HG03571 (cell line): ENCODE measurements at regions not wholly inside any gene's neighbourhood (a gene's known extent, or its start where the extent isn't known, plus 50 kb on each side); places are given as distances from the start of the nearest gene placed in this dataset.
"Not testable (repeated sequence)": the region's sequence is repeated elsewhere in the genome, so short reads cannot be mapped to it uniquely, and the experiment has no call there.

ENCODE experiments used
- ATAC-seq: cut with Tn5 transposase; IDR thresholded peaks from one replicate; pipeline ENCODE4 v1.9.1; 2021; ENCODE audit not compliant: unreplicated experiment

GRCh38 chr6:121748850-121749249, 313.4 kb downstream of the GJA1 start:
- no peak for ATAC-seq

- ATAC-seq = no peak
These were observed 320.0 kb downstream of the GJA1 start for GRCh38 chr6:121755485-121755884.

GRCh38 chr6:121756666-121757065, 321.2 kb downstream of the GJA1 start:
- ATAC-seq = no peak

- ATAC-seq = no peak
These were observed 323.9 kb downstream of the GJA1 start for GRCh38 chr6:121759370-121759769.

GRCh38 chr6:121760191-121760590, 324.7 kb downstream of the GJA1 start:
- ATAC-seq = no peak

GRCh38 chr6:121760745-121761144, 325.3 kb downstream of the GJA1 start:
- ATAC-seq = no peak

GRCh38 chr6:121764493-121764892, 329.0 kb downstream of the GJA1 start:
- ATAC-seq = peak; percentile 68

- ATAC-seq = no peak
These were observed 329.6 kb downstream of the GJA1 start for GRCh38 chr6:121765060-121765459.

GRCh38 chr6:121767211-121767610, 331.8 kb downstream of the GJA1 start:
- no peak for ATAC-seq

GRCh38 chr6:121770943-121771342, 335.5 kb downstream of the GJA1 start:
- ATAC-seq = no peak

GRCh38 chr6:121771937-121772720, 336.7 kb downstream of the GJA1 start:
- ATAC-seq = peak; percentile 92

- ATAC-seq = no peak
These were observed 340.6 kb downstream of the GJA1 start for GRCh38 chr6:121776054-121776453.

- no peak for ATAC-seq
These were observed 345.2 kb downstream of the GJA1 start for GRCh38 chr6:121780325-121781321.

GRCh38 chr6:121791396-121792315, 356.2 kb downstream of the GJA1 start:
- no peak for ATAC-seq

GRCh38 chr6:121794630-121795029, 359.2 kb downstream of the GJA1 start:
- no peak for ATAC-seq

- ATAC-seq = not testable (repeated sequence)
These were observed 362.2 kb downstream of the GJA1 start for GRCh38 chr6:121797598-121797997.

GRCh38 chr6:121798126-121798525, 362.7 kb downstream of the GJA1 start:
- not testable (repeated sequence) for ATAC-seq

GRCh38 chr6:121799574-121799973, 364.1 kb downstream of the GJA1 start:
- ATAC-seq = no peak

GRCh38 chr6:121800047-121800446, 364.6 kb downstream of the GJA1 start:
- ATAC-seq = no peak

GRCh38 chr6:121806116-121806515, 370.7 kb downstream of the GJA1 start:
- no peak for ATAC-seq

- ATAC-seq = no peak
These were observed 373.8 kb downstream of the GJA1 start for GRCh38 chr6:121809211-121809610.
